Neuronal stem cell (in vitro differentiated cells): ENCODE measurements at regions not wholly inside any gene's neighbourhood (a gene's known extent, or its start where the extent isn't known, plus 50 kb on each side); places are given as distances from the start of the nearest gene placed in this dataset.
A peak's percentile ranks its signal among the peaks of the same experiment; 100 is the strongest.

Experiments used
- DNase-seq: peaks from one replicate; pipeline ENCODE4 v3.0.0-alpha.2; 2013; ENCODE audit warnings: low spot score
- H2AFZ ChIP-seq: one replicate; pipeline ENCODE4 v1.6.1; 2013; ENCODE audit warnings: mild to moderate bottlenecking, low read length, inconsistent platforms
- H2AK5ac ChIP-seq: 2 replicates; pipeline ENCODE4 v1.6.1; 2013; ENCODE audit warnings: low read depth, mild to moderate bottlenecking, inconsistent platforms, low read length, moderate library complexity, mixed read lengths
- H2BK120ac ChIP-seq: 2 replicates; pipeline ENCODE4 v1.6.1; 2013; ENCODE audit warnings: low read depth, mild to moderate bottlenecking, inconsistent platforms, low read length, moderate library complexity, mixed read lengths
- H2BK12ac ChIP-seq: one replicate; pipeline ENCODE4 v1.6.1; 2013; ENCODE audit warnings: low read length, inconsistent platforms
- H2BK15ac ChIP-seq: 2 replicates; pipeline ENCODE4 v1.6.1; 2013; ENCODE audit warnings: mild to moderate bottlenecking, low read length, inconsistent platforms, mixed read lengths
- H2BK5ac ChIP-seq: one replicate; pipeline ENCODE4 v1.6.1; 2013; ENCODE audit warnings: inconsistent platforms, mild to moderate bottlenecking, low read length, moderate library complexity
- H3K14ac ChIP-seq: one replicate; pipeline ENCODE4 v1.6.1; 2013; ENCODE audit warnings: low read length, inconsistent platforms
- H3K18ac ChIP-seq: 2 replicates; pipeline ENCODE4 v1.6.1; 2013; ENCODE audit warnings: low read length, inconsistent platforms
- H3K23ac ChIP-seq: 2 replicates; pipeline ENCODE4 v1.6.1; 2013; ENCODE audit warnings: low read depth, mild to moderate bottlenecking, mixed read lengths, low read length, inconsistent platforms; ENCODE audit not compliant: poor library complexity
- H3K27ac ChIP-seq: replicated peaks from 3 replicates; pipeline ENCODE4 v1.5.1; 2013; ENCODE audit warnings: low read length, inconsistent platforms
- H3K27me3 ChIP-seq, 3 experiments: 2 replicates each; pipeline ENCODE4 v1.6.1; 2013; ENCODE audit warnings: low read length in 3 of 3, mild to moderate bottlenecking in 2 of 3, inconsistent platforms in 1 of 3, low read depth in 1 of 3, mixed read lengths in 1 of 3, moderate library complexity in 1 of 3; ENCODE audit not compliant: control insufficient read depth in 3 of 3, insufficient read depth in 3 of 3
- H3K36me3 ChIP-seq, 2 donors: replicated peaks in 1 of 2; 2 replicates each; pipeline ENCODE4 v1.6.1; 2013; ENCODE audit warnings: low read length in 2 of 2; ENCODE audit not compliant: control insufficient read depth in 2 of 2, insufficient read depth in 2 of 2
- H3K4ac ChIP-seq: 2 replicates; pipeline ENCODE4 v1.6.1; 2013; ENCODE audit warnings: inconsistent platforms, mild to moderate bottlenecking, low read length, moderate library complexity
- H3K4me1 ChIP-seq, 2 donors: 1 replicate in 1 of 2; 2 replicates in 1 of 2; pipeline ENCODE4 v1.6.1; 2013; ENCODE audit warnings: low read length in 2 of 2, low read depth in 1 of 2; ENCODE audit not compliant: control insufficient read depth in 2 of 2, insufficient read depth in 1 of 2
- H3K4me2 ChIP-seq: one replicate; pipeline ENCODE4 v1.6.1; 2013; ENCODE audit warnings: mild to moderate bottlenecking, low read length, inconsistent platforms; ENCODE audit not compliant: insufficient read depth, poor library complexity, severe bottlenecking
- H3K4me3 ChIP-seq, 2 donors: 2 replicates each; pipeline ENCODE4 v1.5.1; 2013; ENCODE audit warnings: low read length in 2 of 2, mild to moderate bottlenecking in 2 of 2, inconsistent platforms in 1 of 2, moderate library complexity in 1 of 2
- H3K79me1 ChIP-seq: one replicate; pipeline ENCODE4 v1.6.1; 2013; ENCODE audit warnings: low read depth, mild to moderate bottlenecking, inconsistent platforms, low read length, moderate library complexity
- H3K9ac ChIP-seq: one replicate; pipeline ENCODE4 v1.6.1; 2013; ENCODE audit warnings: mild to moderate bottlenecking, low read depth, low read length, inconsistent platforms; ENCODE audit not compliant: poor library complexity
- H3K9me3 ChIP-seq, 2 donors: replicated peaks in 1 of 2; 2 replicates each; pipeline versions ENCODE3 to v1.6.1; 2013; ENCODE audit warnings: low read length in 2 of 2, mild to moderate bottlenecking in 2 of 2, inconsistent platforms in 1 of 2, low read depth in 1 of 2, mixed read lengths in 1 of 2, moderate library complexity in 1 of 2; ENCODE audit not compliant: control insufficient read depth in 2 of 2, insufficient read depth in 1 of 2
- H4K8ac ChIP-seq: one replicate; pipeline ENCODE4 v1.6.1; 2013; ENCODE audit warnings: low read depth, mild to moderate bottlenecking, inconsistent platforms, low read length, moderate library complexity
- H4K91ac ChIP-seq: one replicate; pipeline ENCODE4 v1.6.1; 2013; ENCODE audit warnings: low read length, low read depth, mild to moderate bottlenecking, inconsistent platforms; ENCODE audit not compliant: poor library complexity
- WGBS, 2 donors: extraction: QIAGEN DNeasy Blood & Tissue Kit; methylation state at CpG; one replicate each; pipeline ENCODE4 v1.1.7; 2013; ENCODE audit warnings: missing lambda C conversion rate in 2 of 2, mixed read lengths in 1 of 2; ENCODE audit not compliant: insufficient read length in 2 of 2, insufficient replicate concordance in 1 of 2; ENCODE audit errors: extremely low coverage in 2 of 2; 5-methylcytosine and 5-hydroxymethylcytosine counted together

- no peak overlapping the region for H3K4me2 ChIP-seq
- H3K4me1 ChIP-seq, result peaks cover 0 to 8% of the 10 kb centered on the region in 2 donors
- no peak overlapping the region for H4K8ac ChIP-seq
- H2BK120ac ChIP-seq, result no peak overlapping the region
- H3K9me3 ChIP-seq, result peaks cover 0 to 2% of the 10 kb centered on the region in 2 donors
- H3K4ac ChIP-seq, result no peak overlapping the region
- H3K4me3 ChIP-seq, result no peak overlapping the region
- H3K18ac ChIP-seq, result no peak overlapping the region
- no peak overlapping the region for H2BK15ac ChIP-seq
- no peak overlapping the region for H3K14ac ChIP-seq
- H3K27ac ChIP-seq, result no peak overlapping the region
- DNase-seq, result no peak
- no peaks in the 10 kb centered on the region for H3K79me1 ChIP-seq
- peak overlapping the region; percentile 70 for H2AFZ ChIP-seq
- no peak overlapping the region for H3K23ac ChIP-seq
- no peak overlapping the region for H2BK12ac ChIP-seq
- H3K36me3 ChIP-seq, result no peaks in the 10 kb centered on the region
- no peak overlapping the region for H3K9ac ChIP-seq
- H3K27me3 ChIP-seq, result no peaks in the 10 kb centered on the region
- no peak overlapping the region for H2BK5ac ChIP-seq
- no peak overlapping the region for H4K91ac ChIP-seq
- no peak overlapping the region for H2AK5ac ChIP-seq
Measured at GRCh38 chr16:5516115-5516514, 418.5 kb upstream of the EEF2KMT start.

DNA sequence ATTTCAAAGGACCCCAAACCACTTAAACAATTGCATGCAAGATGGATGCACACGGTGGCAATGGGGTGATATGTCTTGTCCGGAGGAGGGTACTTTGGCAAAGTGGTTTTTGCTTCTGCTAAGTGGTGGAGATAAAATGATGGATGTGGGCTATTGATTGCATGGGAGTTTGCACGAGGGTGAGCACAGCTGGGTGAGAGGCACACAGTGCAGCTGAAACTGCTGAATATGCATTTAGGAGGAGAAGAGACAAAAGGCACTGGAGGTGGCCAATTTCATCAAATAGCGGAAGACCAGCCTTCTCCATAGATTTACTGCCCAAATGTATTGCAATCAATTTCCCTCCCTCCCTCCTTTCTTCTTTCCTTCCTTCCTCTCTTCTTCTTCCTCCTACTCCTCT, 414.4 kb upstream of the EEF2KMT start:
- no peak overlapping the region for H4K8ac ChIP-seq
- H3K23ac ChIP-seq, result no peak overlapping the region
- H4K91ac ChIP-seq, result no peak overlapping the region
- H2AK5ac ChIP-seq, result no peak overlapping the region
- no CpG with 5 or more reads among the region's 4 CpGs for WGBS, 2 donors
- H3K27ac ChIP-seq, result no peak overlapping the region
- no peaks in the 10 kb centered on the region for H3K27me3 ChIP-seq
- no peak for DNase-seq
- no peak overlapping the region for H3K4me2 ChIP-seq
- no peak overlapping the region for H3K4ac ChIP-seq
- H2AFZ ChIP-seq, result no peak overlapping the region
- no peak overlapping the region for H2BK5ac ChIP-seq
- H3K36me3 ChIP-seq, result no peaks in the 10 kb centered on the region
- H3K18ac ChIP-seq, result no peak overlapping the region
- H2BK120ac ChIP-seq, result no peak overlapping the region
- H2BK12ac ChIP-seq, result no peak overlapping the region
- H3K9me3 ChIP-seq, result peaks cover 0 to 2% of the 10 kb centered on the region in 2 donors
- H3K9ac ChIP-seq, result no peak overlapping the region
- H3K4me1 ChIP-seq, result peaks cover 0 to 14% of the 10 kb centered on the region in 2 donors
- H3K14ac ChIP-seq, result no peak overlapping the region
- no peak overlapping the region for H2BK15ac ChIP-seq
- no peak overlapping the region for H3K4me3 ChIP-seq
- no peaks in the 10 kb centered on the region for H3K79me1 ChIP-seq

- no peaks in the 10 kb centered on the region for H3K27me3 ChIP-seq
- H3K36me3 ChIP-seq, result no peaks in the 10 kb centered on the region
- no peak overlapping the region for H2BK120ac ChIP-seq
- no CpG with 5 or more reads among the region's 5 CpGs for WGBS, 2 donors
- H3K9ac ChIP-seq, result no peak overlapping the region
- H3K23ac ChIP-seq, result no peak overlapping the region
- H3K14ac ChIP-seq, result no peak overlapping the region
- no peak overlapping the region for H2AFZ ChIP-seq
- H3K4me3 ChIP-seq, result no peak overlapping the region
- H2AK5ac ChIP-seq, result peak overlapping the region; percentile 69
- H3K4ac ChIP-seq, result no peak overlapping the region
- peaks cover 0 to 14% of the 10 kb centered on the region in 2 donors for H3K4me1 ChIP-seq
- no peaks in the 10 kb centered on the region for H3K79me1 ChIP-seq
- peaks cover 0 to 2% of the 10 kb centered on the region in 2 donors for H3K9me3 ChIP-seq
- H4K91ac ChIP-seq, result no peak overlapping the region
- no peak overlapping the region for H3K18ac ChIP-seq
- DNase-seq, result peak; percentile 31
- H2BK12ac ChIP-seq, result no peak overlapping the region
- H3K27ac ChIP-seq, result peak overlapping the region; percentile 47
- peak overlapping the region; percentile 60 for H2BK15ac ChIP-seq
- no peak overlapping the region for H2BK5ac ChIP-seq
- no peak overlapping the region for H3K4me2 ChIP-seq
- H4K8ac ChIP-seq, result no peak overlapping the region
Measured at GRCh38 chr16:5510819-5511370, 413.3 kb upstream of the EEF2KMT start.

DNA sequence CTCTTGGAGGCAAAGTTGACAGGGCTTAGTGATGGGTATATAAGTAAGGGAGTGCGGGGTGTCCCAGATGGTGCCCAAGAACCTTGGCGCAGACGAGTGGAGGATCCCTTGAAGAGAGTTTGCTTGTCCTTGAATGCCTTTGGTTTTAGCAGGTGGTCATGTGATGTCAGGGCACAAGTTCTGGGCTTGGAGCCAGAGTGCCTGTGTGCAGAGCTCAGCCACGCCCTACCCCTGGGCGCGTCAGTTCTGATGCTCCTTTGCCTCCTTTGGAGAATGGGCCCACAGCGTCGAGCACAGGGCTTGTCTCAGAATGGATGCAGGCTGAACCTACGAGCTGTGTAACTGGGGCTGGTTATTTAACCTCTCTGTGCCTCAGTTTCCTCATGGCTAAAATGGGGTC, 412.2 kb upstream of the EEF2KMT start:
- Histone ChIP-seq H3K14ac (no peak overlapping the region), H4K8ac (no peak overlapping the region), H2BK120ac (no peak overlapping the region), H2AK5ac (peak overlapping the region; percentile 69), H3K4me3 (no peak overlapping the region), H2BK5ac (no peak overlapping the region), H3K4ac (no peak overlapping the region), H3K27ac (no peak overlapping the region), H3K36me3 (no peaks in the 10 kb centered on the region), H2BK12ac (no peak overlapping the region), H4K91ac (no peak overlapping the region), H3K27me3 (no peaks in the 10 kb centered on the region), H2AFZ (no peak overlapping the region), H3K4me2 (no peak overlapping the region), H3K9ac (no peak overlapping the region), H3K79me1 (no peaks in the 10 kb centered on the region), H3K9me3 (peaks cover 0 to 2% of the 10 kb centered on the region in 2 donors), H3K18ac (no peak overlapping the region), H2BK15ac (peak overlapping the region; percentile 60), H3K4me1 (peaks cover 0 to 14% of the 10 kb centered on the region in 2 donors), H3K23ac (no peak overlapping the region)
- no peak for DNase-seq
- no CpG with 5 or more reads among the region's 9 CpGs for WGBS, 2 donors
